H1 (cell line): ENCODE measurements at regions not wholly inside any gene's neighbourhood (a gene's known extent, or its start where the extent isn't known, plus 50 kb on each side); places are given as distances from the start of the nearest gene placed in this dataset.

Source experiments
- CTCF ChIA-PET: fragments of 300-600 bp; sonication (Branson Sonifier 250); formaldehyde crosslinking; loops from one replicate; lab custom pipeline; 2021; ENCODE audit not compliant: partially characterized antibody; lab: Charles Lee
- POLR2A ChIA-PET: fragments of 300-600 bp; sonication (Branson Sonifier 250); formaldehyde crosslinking; loops from one replicate; lab custom pipeline; 2021; ENCODE audit warnings: inconsistent platforms; ENCODE audit not compliant: partially characterized antibody; lab: Charles Lee
- DNase-seq, 2 experiments: peaks; one replicate each; pipeline versions ENCODE4 v3.0.0 to v3.0.0-alpha.2; 2010 to 2022; ENCODE audit warnings: low spot score in 2 of 2, low read depth in 1 of 2, mixed read lengths in 1 of 2
- FAIRE-seq: peaks from 2 replicates; lab custom pipeline; 2011; peaks lifted over from hg19 to GRCh38; lab: Jason Lieb, UNC
- H2AFZ ChIP-seq: 2 replicates; pipeline ENCODE4 v1.8.1; 2012; ENCODE audit warnings: low read length, inconsistent platforms
- H2AK5ac ChIP-seq: 2 replicates; pipeline ENCODE4 v1.6.1; 2013; ENCODE audit warnings: low read depth, low read length
- H2BK120ac ChIP-seq: replicated peaks from 2 replicates; pipeline ENCODE3; 2013; ENCODE audit warnings: low read depth, low read length, inconsistent platforms
- H2BK12ac ChIP-seq: 2 replicates; pipeline ENCODE4 v1.6.1; 2013; ENCODE audit warnings: low read depth, low read length
- H2BK15ac ChIP-seq: 2 replicates; pipeline ENCODE4 v1.6.1; 2013; ENCODE audit warnings: low read length
- H2BK20ac ChIP-seq: 2 replicates; pipeline ENCODE4 v1.6.1; 2013; ENCODE audit warnings: low read length
- H2BK5ac ChIP-seq: 2 replicates; pipeline ENCODE4 v1.6.1; 2013; ENCODE audit warnings: low read depth, low read length
- H3K14ac ChIP-seq: 2 replicates; pipeline ENCODE4 v1.6.1; 2013; ENCODE audit warnings: inconsistent platforms; ENCODE audit not compliant: insufficient read length
- H3K18ac ChIP-seq: 2 replicates; pipeline ENCODE4 v1.6.1; 2013; ENCODE audit warnings: low read length; ENCODE audit errors: extremely low read depth
- H3K23ac ChIP-seq: 2 replicates; pipeline ENCODE4 v1.6.1; 2013; ENCODE audit warnings: inconsistent platforms; ENCODE audit not compliant: insufficient read length
- H3K23me2 ChIP-seq: 2 replicates; pipeline ENCODE4 v1.6.1; 2013; ENCODE audit warnings: low read depth, low read length
- H3K27ac ChIP-seq: 2 replicates; pipeline ENCODE4 v1.6.1; 2011; ENCODE audit warnings: low read depth, low read length, inconsistent platforms
- H3K27me3 ChIP-seq, 4 experiments: replicated peaks in 1 of 4; 1 replicate in 1 of 4; 2 replicates in 3 of 4; pipeline versions ENCODE4 v1.6.1 to v1.8.1; 2011 to 2013; ENCODE audit warnings: low read length in 3 of 4, mild to moderate bottlenecking in 3 of 4, inconsistent platforms in 2 of 4, mixed read lengths in 2 of 4, moderate library complexity in 1 of 4; ENCODE audit not compliant: control insufficient read depth in 3 of 4, insufficient read depth in 3 of 4; ENCODE audit errors: extremely low read depth in 1 of 4
- H3K36me3 ChIP-seq, 4 experiments: 2 replicates each; pipeline versions ENCODE4 v1.6.1 to v1.8.1; 2011 to 2013; ENCODE audit warnings: mild to moderate bottlenecking in 4 of 4, low read length in 3 of 4, moderate library complexity in 2 of 4, control low read depth in 1 of 4, inconsistent platforms in 1 of 4; ENCODE audit not compliant: insufficient read depth in 4 of 4, control insufficient read depth in 2 of 4
- H3K4ac ChIP-seq: replicated peaks from 2 replicates; pipeline ENCODE3; 2013; ENCODE audit warnings: low read length, low read depth, mixed read lengths, inconsistent platforms; ENCODE audit not compliant: insufficient read length
- H3K4me1 ChIP-seq, 4 experiments: replicated peaks in 1 of 4; 1 replicate in 1 of 4; 2 replicates in 3 of 4; pipeline versions ENCODE4 v1.6.1 to v1.8.1; 2011 to 2013; ENCODE audit warnings: low read length in 3 of 4, inconsistent platforms in 2 of 4, mixed read lengths in 1 of 4; ENCODE audit not compliant: insufficient read depth in 4 of 4, control insufficient read depth in 3 of 4
- H3K4me2 ChIP-seq, 2 experiments: 2 replicates each; pipeline versions ENCODE4 v1.6.1 to v1.8.1; 2011 to 2013; ENCODE audit warnings: low read depth in 2 of 2, low read length in 2 of 2, control low read depth in 1 of 2, inconsistent platforms in 1 of 2, mild to moderate bottlenecking in 1 of 2; ENCODE audit not compliant: insufficient read depth in 1 of 2
- H3K4me3 ChIP-seq, 4 experiments: fragments of 200-600, 300-600 bp in 1 of 4; sonication (generic), shearing (Covaris generic), sonication (Bioruptor Twin) in 1 of 4; 2 replicates each; pipeline versions ENCODE4 v1.5.1 to v1.8.1; 2011 to 2016; ENCODE audit warnings: low read length in 4 of 4, low read depth in 3 of 4, control low read depth in 2 of 4, inconsistent platforms in 2 of 4, mild to moderate bottlenecking in 2 of 4, mixed read lengths in 1 of 4, moderate library complexity in 1 of 4; ENCODE audit not compliant: insufficient read depth in 2 of 4; ENCODE audit errors: extremely low read depth in 1 of 4
- H3K56ac ChIP-seq: replicated peaks from 2 replicates; pipeline ENCODE3; 2013; ENCODE audit warnings: low read depth, mild to moderate bottlenecking, mixed read lengths, low read length, inconsistent platforms; ENCODE audit not compliant: insufficient read length
- H3K79me1 ChIP-seq: 2 replicates; pipeline ENCODE4 v1.6.1; 2013; ENCODE audit warnings: low read depth, low read length, control low read depth
- H3K79me2 ChIP-seq, 2 experiments: 2 replicates each; pipeline versions ENCODE4 v1.6.1 to v1.8.1; 2012 to 2013; ENCODE audit warnings: low read length in 2 of 2, mild to moderate bottlenecking in 2 of 2, inconsistent platforms in 1 of 2; ENCODE audit not compliant: insufficient read depth in 2 of 2, control insufficient read depth in 1 of 2
- H3K9ac ChIP-seq, 4 experiments: replicated peaks in 1 of 4; 1 replicate in 1 of 4; 2 replicates in 3 of 4; pipeline versions ENCODE4 v1.6.1 to v1.8.1; 2011 to 2013; ENCODE audit warnings: low read depth in 3 of 4, low read length in 3 of 4, control low read depth in 2 of 4, mild to moderate bottlenecking in 2 of 4, moderate library complexity in 2 of 4, inconsistent platforms in 1 of 4; ENCODE audit errors: extremely low read depth in 1 of 4
- H3K9me3 ChIP-seq, 2 experiments: 2 replicates each; pipeline versions ENCODE4 v1.6.1 to v1.8.1; 2012 to 2013; ENCODE audit warnings: mild to moderate bottlenecking in 2 of 2, moderate library complexity in 2 of 2, control low read depth in 1 of 2, inconsistent platforms in 1 of 2, low read depth in 1 of 2, low read length in 1 of 2, mixed read lengths in 1 of 2; ENCODE audit not compliant: insufficient read depth in 2 of 2
- H4K20me1 ChIP-seq, 2 experiments: replicated peaks in 1 of 2; 2 replicates each; pipeline versions ENCODE3 to v1.8.1; 2011 to 2013; ENCODE audit warnings: inconsistent platforms in 2 of 2, low read length in 2 of 2, mild to moderate bottlenecking in 1 of 2; ENCODE audit not compliant: insufficient read depth in 2 of 2, control insufficient read depth in 1 of 2
- H4K5ac ChIP-seq: 2 replicates; pipeline ENCODE4 v1.6.1; 2013; ENCODE audit warnings: low read length, low read depth, mixed read lengths, inconsistent platforms; ENCODE audit not compliant: insufficient read length
- H4K8ac ChIP-seq: 2 replicates; pipeline ENCODE4 v1.8.0; 2013; ENCODE audit warnings: mild to moderate bottlenecking, moderate library complexity, low read length, inconsistent platforms; ENCODE audit not compliant: insufficient read depth; ENCODE audit errors: extremely low read depth
- H4K91ac ChIP-seq: replicated peaks from 2 replicates; pipeline ENCODE3; 2013; ENCODE audit warnings: low read length, mixed read lengths, inconsistent platforms; ENCODE audit not compliant: insufficient read length
- ATF2 ChIP-seq: IDR thresholded peaks from 2 replicates; pipeline ENCODE4 v1.6.1; 2012; ENCODE audit warnings: low read length, inconsistent platforms
- BCL11A ChIP-seq, 2 experiments: IDR thresholded peaks; one replicate each; pipeline ENCODE4 v1.6.1; 2011; ENCODE audit warnings: low read depth in 2 of 2, low read length in 2 of 2, mild to moderate bottlenecking in 2 of 2
- JUN ChIP-seq: IDR thresholded peaks from 2 replicates; pipeline ENCODE4 v1.6.1; 2011; ENCODE audit warnings: low read depth, mild to moderate bottlenecking, improper control_type of control experiment, low read length
- NRF1 ChIP-seq: IDR thresholded peaks from 2 replicates; pipeline ENCODE4 v1.6.1; 2011; ENCODE audit warnings: mild to moderate bottlenecking, low read depth, low read length, improper control_type of control experiment
- PHF8 ChIP-seq: fragments of 200-600 bp; sonication (generic); conservative IDR thresholded peaks from 2 replicates; pipeline ENCODE4 v1.7.1; 2012; ENCODE audit warnings: low read depth, mild to moderate bottlenecking, inconsistent platforms, low read length, moderate library complexity
- RBBP5 ChIP-seq: IDR thresholded peaks from 2 replicates; pipeline ENCODE4 v1.7.1; 2012; ENCODE audit warnings: low read depth, mild to moderate bottlenecking, inconsistent platforms, low read length, moderate library complexity, borderline replicate concordance
- SP1 ChIP-seq: IDR thresholded peaks from 2 replicates; pipeline ENCODE4 v1.6.1; 2011; ENCODE audit warnings: low read depth, low read length
- SP2 ChIP-seq: IDR thresholded peaks from 2 replicates; pipeline ENCODE4 v1.6.1; 2012; ENCODE audit warnings: mild to moderate bottlenecking, low read length, inconsistent platforms

GRCh38 chr9:85445887-85446286 lies 295.9 kb downstream of the AGTPBP1 start:
- no peak overlapping the region for H2BK5ac ChIP-seq
- 0 out of 4 replicates have a peak, but pooled peaks cover 0 to 2% of the 10 kb centered on the region in 2 experiments for H3K9me3 ChIP-seq
- POLR2A ChIA-PET = no interaction called here
- H3K23me2 ChIP-seq = no peaks in the 10 kb centered on the region
- H2BK12ac ChIP-seq = no peak overlapping the region
- H2BK15ac ChIP-seq = no peak overlapping the region
- H3K9ac ChIP-seq = no peak overlapping the region
- H2AFZ ChIP-seq = no peak overlapping the region
- no peaks in the 10 kb centered on the region for H3K79me2 ChIP-seq
- H3K4me2 ChIP-seq = no peak overlapping the region
- no peak overlapping the region for H3K14ac ChIP-seq
- H4K91ac ChIP-seq = no peak overlapping the region
- no peaks in the 10 kb centered on the region for H3K27me3 ChIP-seq
- no peak overlapping the region for H2BK20ac ChIP-seq
- H4K5ac ChIP-seq = no peak overlapping the region
- TF ChIP-seq BCL11A (IDR thresholded peaks at IDR 0.05; ENCODE audit: low read depth in 2 of 2, low read length in 2 of 2) (no peak), RBBP5 (no peak), JUN (no peak), PHF8 (no peak), ATF2 (no peak), SP1 (no peak), SP2 (no peak), NRF1 (no peak)
- H3K4ac ChIP-seq = no peak overlapping the region
- H4K8ac ChIP-seq = no peak overlapping the region
- FAIRE-seq (no peak), DNase-seq (no peak)
- H3K4me3 ChIP-seq = no peak overlapping the region
- H3K4me1 ChIP-seq = no peaks in the 10 kb centered on the region; a peak in 1 of 7 replicates
- CTCF ChIA-PET = interaction anchor here (0.6 kb wide), 1 partner anchor 259 kb away, joined by 3 read pairs; no protein-coding TSS in a partner anchor
- H2BK120ac ChIP-seq = no peak overlapping the region
- no peaks in the 10 kb centered on the region for H3K36me3 ChIP-seq
- no peak overlapping the region for H2AK5ac ChIP-seq
- H3K56ac ChIP-seq = no peak overlapping the region
- no peak overlapping the region for H3K27ac ChIP-seq
- H4K20me1 ChIP-seq = no peaks in the 10 kb centered on the region
- H3K18ac ChIP-seq = no peak overlapping the region
- no peaks in the 10 kb centered on the region for H3K79me1 ChIP-seq
- H3K23ac ChIP-seq = no peak overlapping the region
